ENCODE measurements at regions not wholly inside any gene's neighbourhood (a gene's known extent, or its start where the extent isn't known, plus 50 kb on each side); places are given as distances from the start of the nearest gene placed in this dataset.

DNA sequence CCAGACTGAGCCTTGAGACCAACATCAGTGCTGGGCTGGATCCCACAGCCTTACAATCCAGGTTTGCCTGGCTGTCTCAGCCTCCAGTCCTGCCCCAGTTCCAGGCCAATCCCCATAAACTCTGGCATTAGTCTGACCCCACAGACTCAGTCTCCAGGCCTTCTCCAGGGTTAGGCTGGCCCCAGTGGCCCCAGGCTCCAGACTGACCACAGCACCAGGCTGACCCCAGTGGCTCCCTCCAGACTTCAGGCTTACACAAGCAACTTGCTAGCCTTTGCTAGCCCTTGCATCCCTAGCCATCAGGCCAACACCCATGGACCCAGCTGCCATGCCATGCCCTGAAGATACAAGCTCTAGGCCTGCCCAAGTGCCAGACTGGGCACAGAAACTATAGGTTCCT, 1326.0 kb upstream of the C9orf72 start:
- Mint-ChIP-seq H3K9me3 (peaks cover 27% of the 10 kb centered on the region), H3K27ac (no peak overlapping the region), H3K4me3 (no peak overlapping the region), H3K36me3 (ENCODE audit: low read depth) (no peaks in the 10 kb centered on the region), H3K27me3 (ENCODE audit: low read depth) (no peaks in the 10 kb centered on the region), H3K4me1 (ENCODE audit: low read depth) (no peaks in the 10 kb centered on the region)
- DNase-seq (ENCODE audit: low spot score): no peak

DNA sequence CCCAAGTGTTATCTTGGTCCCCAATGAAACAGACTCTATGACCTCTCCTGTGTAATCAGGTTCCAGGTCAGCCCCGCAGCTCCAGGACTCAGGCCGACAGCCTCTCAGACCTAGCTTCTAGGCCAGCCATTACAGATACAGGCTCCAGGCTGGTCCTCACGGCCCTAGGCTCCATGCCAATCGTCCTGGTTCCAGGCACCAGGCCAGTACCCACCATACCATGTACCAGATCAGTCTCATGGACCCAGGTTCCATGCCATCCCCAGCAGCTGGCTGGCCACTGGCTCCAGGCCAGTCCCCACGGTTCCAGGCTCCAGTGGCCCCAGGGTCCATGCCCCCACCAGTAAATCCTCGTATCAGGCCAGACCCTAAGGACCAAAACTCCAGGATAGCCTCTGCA, 1326.6 kb upstream of the C9orf72 start:
- Mint-ChIP-seq H3K27ac (no peak overlapping the region), H3K9me3 (peaks cover 27% of the 10 kb centered on the region), H3K4me3 (no peak overlapping the region), H3K36me3 (ENCODE audit: low read depth) (no peaks in the 10 kb centered on the region), H3K27me3 (ENCODE audit: low read depth) (no peaks in the 10 kb centered on the region), H3K4me1 (ENCODE audit: low read depth) (no peaks in the 10 kb centered on the region)
- DNase-seq (ENCODE audit: low spot score): no peak

DNA sequence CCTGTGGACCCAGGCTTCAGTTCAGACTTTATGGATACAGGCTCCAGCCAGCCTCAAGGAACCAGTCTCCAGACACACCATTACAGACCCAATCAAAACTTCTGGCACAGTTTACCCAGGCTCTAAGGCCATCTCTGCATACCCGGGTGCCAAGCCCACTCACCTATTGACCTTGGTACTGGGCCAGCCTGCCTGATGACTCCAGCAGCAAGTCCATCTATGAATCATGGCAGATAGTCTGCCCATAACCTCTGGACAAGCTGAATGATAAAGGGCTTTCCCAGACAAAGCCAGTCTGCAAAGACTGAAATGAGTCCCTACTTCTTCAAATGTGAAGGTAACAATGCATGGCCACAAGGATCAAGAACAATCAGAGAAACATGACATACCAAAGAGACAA, 1327.1 kb upstream of the C9orf72 start:
- H3K9me3 Mint-ChIP-seq: peaks cover 27% of the 10 kb centered on the region
- no peaks in the 10 kb centered on the region for H3K4me1 Mint-ChIP-seq (ENCODE audit: low read depth)
- no peak overlapping the region for H3K27ac Mint-ChIP-seq
- no peak overlapping the region for H3K4me3 Mint-ChIP-seq
- no peaks in the 10 kb centered on the region for H3K27me3 Mint-ChIP-seq (ENCODE audit: low read depth)
- H3K36me3 Mint-ChIP-seq (ENCODE audit: low read depth): no peaks in the 10 kb centered on the region
- DNase-seq (ENCODE audit: low spot score): no peak

DNA sequence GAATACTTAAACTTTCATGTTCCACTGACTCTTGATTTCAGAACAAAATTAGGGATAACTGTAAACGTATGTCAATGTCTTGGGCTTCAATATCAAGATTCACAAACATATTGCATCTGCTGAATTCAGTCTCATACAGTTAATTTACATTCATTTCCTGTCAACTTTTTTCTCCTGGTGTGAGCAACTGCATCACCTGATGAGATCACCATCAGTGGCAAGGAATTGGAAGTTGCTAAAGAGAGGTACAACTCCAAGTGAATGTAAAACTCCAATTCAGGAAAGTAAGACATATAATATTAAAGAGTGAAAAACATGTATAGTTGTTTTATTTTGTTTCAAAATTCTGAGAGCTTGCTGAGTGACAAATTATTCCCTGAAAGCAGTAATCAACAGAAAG, 1336.2 kb upstream of the C9orf72 start:
- Mint-ChIP-seq H3K36me3 (ENCODE audit: low read depth) (no peaks in the 10 kb centered on the region), H3K27ac (no peak overlapping the region), H3K4me1 (ENCODE audit: low read depth) (no peaks in the 10 kb centered on the region), H3K4me3 (no peak overlapping the region), H3K9me3 (no peaks in the 10 kb centered on the region), H3K27me3 (ENCODE audit: low read depth) (no peaks in the 10 kb centered on the region)
- no peak for DNase-seq (ENCODE audit: low spot score)

DNA sequence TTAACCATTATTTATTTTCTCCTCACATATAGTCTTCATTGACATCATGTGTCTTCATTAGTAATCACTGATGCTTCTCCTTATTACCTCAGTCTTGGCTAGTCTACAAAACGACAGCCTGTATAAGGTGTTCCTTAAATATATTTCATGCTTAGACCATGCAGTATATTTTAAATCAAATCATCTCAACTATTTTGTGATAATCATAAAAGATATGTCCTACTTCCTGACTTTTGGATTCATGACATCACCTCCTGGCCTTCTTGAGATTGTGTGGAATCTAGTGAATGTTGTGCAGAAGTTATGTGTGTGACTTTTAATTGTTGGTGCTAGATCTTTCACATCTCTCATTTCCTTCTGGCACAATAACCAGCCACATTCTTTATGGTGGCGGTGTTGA, 1339.3 kb upstream of the C9orf72 start:
- Mint-ChIP-seq H3K27me3 (ENCODE audit: low read depth) (no peaks in the 10 kb centered on the region), H3K27ac (no peak overlapping the region), H3K4me3 (no peak overlapping the region), H3K36me3 (ENCODE audit: low read depth) (no peaks in the 10 kb centered on the region), H3K4me1 (ENCODE audit: low read depth) (no peaks in the 10 kb centered on the region), H3K9me3 (peaks cover 9% of the 10 kb centered on the region)
- no peak for DNase-seq (ENCODE audit: low spot score)

DNA sequence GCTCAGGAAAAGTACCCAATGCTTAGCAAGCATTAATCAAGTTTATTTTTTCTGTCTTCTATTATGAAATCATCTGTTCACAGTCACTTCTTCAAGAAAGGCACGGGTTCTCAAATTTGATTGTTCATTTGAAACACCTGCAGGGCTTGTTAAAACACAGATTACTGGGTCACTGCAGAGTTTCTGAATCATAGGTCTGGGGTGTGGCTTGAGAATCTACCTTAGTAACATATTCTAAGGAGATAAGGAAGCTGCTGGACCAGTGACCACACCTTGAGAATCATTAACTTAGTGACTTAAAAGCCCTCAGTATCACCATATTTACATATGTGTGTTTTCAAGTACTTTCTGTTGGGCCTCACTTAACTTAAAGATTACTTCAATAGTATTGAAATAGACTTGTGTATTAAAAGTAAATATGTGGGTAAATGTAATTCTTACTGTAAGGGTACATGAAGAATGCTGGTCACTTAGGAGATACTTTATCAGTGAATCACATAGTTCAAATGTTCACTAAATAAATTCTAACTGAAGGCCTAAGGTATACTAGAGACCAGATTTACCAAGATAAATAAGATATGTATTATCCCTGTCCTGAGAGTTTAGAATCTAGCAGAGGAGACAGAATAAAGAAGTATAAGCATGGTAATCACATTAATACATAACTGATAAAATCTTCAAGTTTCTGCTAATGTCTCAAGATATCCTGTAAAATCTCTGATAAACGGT, 1342.1 kb upstream of the C9orf72 start:
- Mint-ChIP-seq H3K9me3 (peaks cover 14% of the 10 kb centered on the region), H3K36me3 (ENCODE audit: low read depth) (no peaks in the 10 kb centered on the region), H3K4me3 (no peak overlapping the region), H3K27me3 (ENCODE audit: low read depth) (no peaks in the 10 kb centered on the region), H3K27ac (no peak overlapping the region), H3K4me1 (ENCODE audit: low read depth) (no peaks in the 10 kb centered on the region)
- no peak for DNase-seq (ENCODE audit: low spot score)

DNA sequence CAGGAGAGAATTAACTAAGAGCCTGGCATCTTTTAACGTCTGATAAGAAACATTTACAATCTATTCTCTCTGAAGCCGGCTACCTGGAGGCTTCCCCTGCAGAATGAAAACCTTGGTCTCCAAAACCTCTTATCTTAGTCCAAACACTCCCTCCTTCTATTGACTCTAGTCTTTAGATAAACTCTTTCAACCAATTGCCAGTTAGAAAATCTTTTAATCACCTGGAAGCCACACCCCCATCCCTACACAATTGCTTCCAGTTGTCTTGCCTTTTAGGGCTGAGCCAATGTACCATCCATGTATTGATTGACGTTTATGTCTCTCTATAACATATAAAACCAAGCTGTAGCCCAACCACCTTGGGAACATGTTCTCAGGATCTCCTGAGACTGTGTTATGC, 1343.1 kb upstream of the C9orf72 start:
- Mint-ChIP-seq H3K4me1 (ENCODE audit: low read depth) (no peaks in the 10 kb centered on the region), H3K36me3 (ENCODE audit: low read depth) (no peaks in the 10 kb centered on the region), H3K27me3 (ENCODE audit: low read depth) (no peaks in the 10 kb centered on the region), H3K4me3 (no peak overlapping the region), H3K27ac (no peak overlapping the region), H3K9me3 (peaks cover 14% of the 10 kb centered on the region)
- DNase-seq (ENCODE audit: low spot score): no peak

DNA sequence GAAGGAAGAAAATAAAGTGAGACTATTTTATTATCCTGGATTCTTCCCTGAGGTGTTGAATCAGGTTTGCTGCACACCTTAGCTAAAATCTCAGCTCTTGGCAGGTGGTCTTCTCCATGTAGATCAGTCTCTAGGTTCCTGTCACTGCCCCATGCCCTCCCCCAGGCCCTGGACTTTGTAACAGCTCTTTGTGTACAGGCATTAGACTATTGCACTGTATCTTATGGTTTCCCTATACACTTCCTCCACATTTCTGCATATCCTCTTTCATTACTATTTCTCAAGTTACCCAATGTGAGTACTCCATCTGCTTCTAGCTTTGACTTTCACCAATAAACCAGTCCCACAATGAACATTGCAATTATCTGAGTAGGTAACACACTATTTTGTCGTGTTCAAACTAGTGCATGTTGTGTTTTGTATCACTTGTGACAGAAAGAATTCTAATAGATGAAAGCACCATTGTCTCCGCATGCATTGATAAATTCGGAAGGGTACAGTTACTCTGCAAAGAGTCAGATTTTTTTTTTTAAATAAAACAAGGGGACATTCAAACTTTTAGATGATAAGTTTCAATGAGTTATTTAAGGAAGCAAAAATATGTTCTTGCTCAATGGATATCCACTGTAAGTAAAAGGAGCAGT, 1348.7 kb upstream of the C9orf72 start:
- Mint-ChIP-seq H3K4me1 (ENCODE audit: low read depth) (no peaks in the 10 kb centered on the region), H3K27me3 (ENCODE audit: low read depth) (no peaks in the 10 kb centered on the region), H3K4me3 (no peak overlapping the region), H3K27ac (no peak overlapping the region), H3K36me3 (ENCODE audit: low read depth) (no peaks in the 10 kb centered on the region), H3K9me3 (peaks cover 10% of the 10 kb centered on the region)
- DNase-seq (ENCODE audit: low spot score): no peak

DNA sequence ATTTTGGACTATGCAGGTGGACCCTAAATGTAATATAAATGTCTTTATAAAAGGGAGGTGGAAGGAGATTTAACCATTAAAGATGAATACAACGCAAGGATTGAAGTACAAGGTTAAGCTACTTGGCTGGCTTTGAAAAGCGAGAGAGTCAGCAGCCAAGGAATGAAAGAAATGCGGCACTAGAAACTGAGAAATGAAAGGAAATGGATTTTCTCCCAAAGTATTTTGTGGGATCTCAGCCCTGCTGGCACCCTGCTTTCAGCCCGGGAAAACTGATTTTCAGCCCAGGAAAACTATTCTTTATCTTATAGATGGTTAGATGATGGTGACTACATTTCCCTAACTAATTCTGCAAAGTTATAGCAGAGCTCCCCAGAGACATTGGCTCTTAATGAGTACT, 1349.6 kb upstream of the C9orf72 start:
- no peak for DNase-seq (ENCODE audit: low spot score)
- Mint-ChIP-seq H3K27me3 (ENCODE audit: low read depth) (no peaks in the 10 kb centered on the region), H3K9me3 (peaks cover 9% of the 10 kb centered on the region), H3K27ac (no peak overlapping the region), H3K36me3 (ENCODE audit: low read depth) (no peaks in the 10 kb centered on the region), H3K4me1 (ENCODE audit: low read depth) (no peaks in the 10 kb centered on the region), H3K4me3 (no peak overlapping the region)

DNA sequence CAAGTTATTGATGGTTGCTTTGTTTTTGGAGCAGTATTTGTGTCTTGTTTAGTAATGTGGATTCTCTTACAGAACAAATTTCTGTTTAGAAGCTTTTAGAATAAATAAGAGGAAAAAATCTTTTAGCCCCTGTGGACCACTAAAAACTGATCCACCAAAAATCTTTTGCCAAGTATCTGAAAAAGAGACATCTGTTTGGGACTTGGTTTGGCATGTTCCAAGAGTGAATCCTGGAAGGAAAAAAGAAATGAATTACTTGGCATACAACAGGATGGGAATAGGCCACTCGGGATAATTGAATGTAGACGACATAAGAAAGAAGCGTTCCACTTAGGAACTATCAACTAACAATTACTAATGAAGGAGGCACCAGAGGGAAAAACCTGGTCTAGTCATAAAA, 1350.1 kb upstream of the C9orf72 start:
- Mint-ChIP-seq H3K9me3 (peaks cover 9% of the 10 kb centered on the region), H3K4me1 (ENCODE audit: low read depth) (no peaks in the 10 kb centered on the region), H3K36me3 (ENCODE audit: low read depth) (no peaks in the 10 kb centered on the region), H3K27ac (no peak overlapping the region), H3K27me3 (ENCODE audit: low read depth) (no peaks in the 10 kb centered on the region), H3K4me3 (no peak overlapping the region)
- no peak for DNase-seq (ENCODE audit: low spot score)

DNA sequence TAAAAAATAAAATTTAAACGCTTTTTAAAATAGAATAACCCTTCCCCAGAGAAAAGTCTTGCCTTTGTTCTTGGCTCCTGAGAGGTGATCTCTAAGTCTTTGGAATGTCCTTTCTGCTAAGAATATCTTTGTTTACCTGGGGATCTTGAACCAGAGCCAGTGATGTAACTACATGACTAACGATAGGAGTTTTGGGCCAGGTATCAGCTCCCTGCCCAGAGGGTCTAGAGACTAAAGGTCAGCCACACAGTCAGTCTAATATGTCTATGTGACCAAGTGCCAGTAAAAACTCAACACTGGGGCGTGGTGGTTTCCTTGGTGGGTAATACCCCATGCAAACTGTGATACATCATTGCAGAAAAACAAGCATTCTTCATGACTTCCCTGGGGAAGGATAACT, 1351.9 kb upstream of the C9orf72 start:
- H3K9me3 Mint-ChIP-seq: peaks cover 4% of the 10 kb centered on the region
- no peaks in the 10 kb centered on the region for H3K36me3 Mint-ChIP-seq (ENCODE audit: low read depth)
- no peak overlapping the region for H3K4me3 Mint-ChIP-seq
- no peak overlapping the region for H3K27ac Mint-ChIP-seq
- H3K27me3 Mint-ChIP-seq (ENCODE audit: low read depth): no peaks in the 10 kb centered on the region
- H3K4me1 Mint-ChIP-seq (ENCODE audit: low read depth): no peaks in the 10 kb centered on the region
- no peak for DNase-seq (ENCODE audit: low spot score)

DNA sequence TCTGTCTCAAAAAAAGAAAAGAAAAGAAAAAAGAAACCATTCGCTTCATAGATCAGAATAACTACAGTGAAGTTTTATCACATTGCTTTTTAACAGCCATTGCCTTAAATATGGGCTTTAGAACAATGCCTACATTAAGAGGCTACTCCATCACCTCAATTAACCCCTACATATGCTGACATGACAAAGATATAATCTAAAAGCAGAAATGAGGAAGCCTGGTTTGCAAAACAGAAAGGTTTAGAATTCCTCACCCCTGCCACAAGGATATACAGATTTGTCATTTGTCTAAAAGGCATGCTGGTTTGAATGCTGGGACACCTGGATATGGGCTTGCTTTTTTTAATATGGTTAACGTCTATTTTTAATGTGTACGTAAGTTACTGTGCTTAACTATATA, 1353.0 kb upstream of the C9orf72 start:
- Mint-ChIP-seq H3K4me1 (ENCODE audit: low read depth) (no peaks in the 10 kb centered on the region), H3K27ac (no peak overlapping the region), H3K27me3 (ENCODE audit: low read depth) (no peaks in the 10 kb centered on the region), H3K36me3 (ENCODE audit: low read depth) (no peaks in the 10 kb centered on the region), H3K9me3 (peaks cover 4% of the 10 kb centered on the region), H3K4me3 (no peak overlapping the region)
- DNase-seq (ENCODE audit: low spot score): no peak

DNA sequence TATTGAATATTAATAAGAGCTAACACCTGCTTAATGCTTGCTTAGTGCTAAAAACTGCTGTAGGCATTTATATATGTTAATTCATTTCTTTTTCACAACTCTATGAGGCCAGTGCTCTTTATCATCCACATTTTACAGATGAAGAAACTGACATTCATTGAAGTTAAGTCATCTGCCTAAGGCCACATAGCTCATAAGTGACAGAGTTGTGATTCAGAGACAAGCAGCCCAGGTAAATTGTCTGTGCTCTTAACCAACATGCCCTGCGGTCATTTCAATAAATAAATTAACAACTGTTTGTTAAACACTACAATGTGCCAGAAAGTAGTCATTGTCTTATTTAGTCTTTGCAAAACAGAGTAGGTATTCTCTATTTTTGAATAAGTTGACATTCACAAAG, 1354.4 kb upstream of the C9orf72 start:
- no peak for DNase-seq (ENCODE audit: low spot score)
- Mint-ChIP-seq H3K27ac (no peak overlapping the region), H3K36me3 (ENCODE audit: low read depth) (no peaks in the 10 kb centered on the region), H3K4me3 (no peak overlapping the region), H3K4me1 (ENCODE audit: low read depth) (no peaks in the 10 kb centered on the region), H3K9me3 (peaks cover 9% of the 10 kb centered on the region), H3K27me3 (ENCODE audit: low read depth) (no peaks in the 10 kb centered on the region)

DNA sequence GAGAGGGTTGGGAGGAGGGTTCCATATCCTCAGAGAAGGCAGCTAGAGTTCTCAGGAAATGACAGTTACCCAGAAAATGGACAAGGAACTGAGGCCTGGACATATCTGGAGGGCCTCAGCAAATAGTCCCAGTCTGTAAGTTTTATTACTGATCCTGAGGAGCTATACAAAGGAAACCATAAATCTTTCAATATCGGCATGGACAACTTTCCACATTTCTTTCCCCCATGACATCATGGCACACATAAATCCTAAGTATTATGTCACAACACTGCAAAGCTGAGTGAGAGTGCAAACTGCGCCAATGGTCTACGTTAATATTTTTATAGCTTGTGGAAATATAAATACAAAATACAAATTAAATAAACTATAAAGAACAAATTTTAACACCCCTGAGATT, 1356.2 kb upstream of the C9orf72 start:
- Mint-ChIP-seq H3K27me3 (ENCODE audit: low read depth) (no peaks in the 10 kb centered on the region), H3K4me3 (no peak overlapping the region), H3K9me3 (peaks cover 9% of the 10 kb centered on the region), H3K36me3 (ENCODE audit: low read depth) (no peaks in the 10 kb centered on the region), H3K4me1 (ENCODE audit: low read depth) (no peaks in the 10 kb centered on the region), H3K27ac (no peak overlapping the region)
- no peak for DNase-seq (ENCODE audit: low spot score)

DNA sequence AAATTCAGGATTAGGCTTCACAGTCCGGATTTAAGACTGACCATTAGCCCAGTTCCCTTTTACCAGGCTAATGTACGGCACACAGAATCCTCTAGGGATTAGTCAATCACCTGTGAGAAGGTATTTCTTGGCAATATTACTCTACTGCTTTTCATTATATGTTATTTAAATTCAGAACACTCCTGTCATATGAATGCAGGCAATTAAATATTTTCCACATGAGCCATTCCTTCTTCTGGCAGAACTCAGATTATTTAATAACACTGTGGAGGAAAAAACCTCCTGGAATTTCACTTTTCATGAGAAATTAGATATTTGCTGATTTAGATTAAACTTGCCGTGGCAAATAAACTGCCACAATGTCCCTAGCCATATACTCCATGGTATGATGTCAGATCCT, 1357.5 kb upstream of the C9orf72 start:
- no peaks in the 10 kb centered on the region for H3K36me3 Mint-ChIP-seq (ENCODE audit: low read depth)
- H3K27me3 Mint-ChIP-seq (ENCODE audit: low read depth): no peaks in the 10 kb centered on the region
- no peak for DNase-seq (ENCODE audit: low spot score)
- H3K9me3 Mint-ChIP-seq: peaks cover 5% of the 10 kb centered on the region
- H3K4me1 Mint-ChIP-seq (ENCODE audit: low read depth): no peaks in the 10 kb centered on the region
- H3K4me3 Mint-ChIP-seq: no peak overlapping the region
- no peak overlapping the region for H3K27ac Mint-ChIP-seq

All from T-helper 2 cell treated with Interferon-gamma antibody and Interleukin-4, amounts not matched to agents 5 μg/mL and 100 μg/mL, for 36 hours (primary cell).